Thoracic aorta (tissue), 2 donors: ENCODE measurements at regions not wholly inside any gene's neighbourhood (a gene's known extent, or its start where the extent isn't known, plus 50 kb on each side); places are given as distances from the start of the nearest gene placed in this dataset.
A peak's percentile ranks its signal among the peaks of the same experiment; 100 is the strongest.

ENCODE experiments used
- ATAC-seq: fragments of 150-250 bp; one replicate; pipeline ENCODE4 v1.8.0; 2017; ENCODE audit warnings: low read depth; ENCODE audit not compliant: insufficient number of reproducible peaks, low FRiP score
- DNase-seq: peaks from one replicate; pipeline ENCODE4 v3.0.0-alpha.2; 2020; ENCODE audit warnings: low spot score
- H3K27ac ChIP-seq, 2 donors: fragments of 200-600 bp; sonication (generic); 1 replicate in 1 of 2; 2 replicates in 1 of 2; pipeline ENCODE4 v1.5.1; 2016; ENCODE audit warnings: mild to moderate bottlenecking in 2 of 2, moderate library complexity in 2 of 2
- H3K27me3 ChIP-seq: fragments of 200-600 bp; sonication (generic); replicated peaks from 2 replicates; pipeline ENCODE4 v1.6.0; 2016; ENCODE audit warnings: mild to moderate bottlenecking; ENCODE audit not compliant: insufficient read depth
- H3K36me3 ChIP-seq: fragments of 200-600 bp; sonication (generic); one replicate; pipeline ENCODE4 v1.5.1; 2016
- H3K4me1 ChIP-seq, 2 donors: fragments of 200-600 bp; sonication (generic); 1 replicate in 1 of 2; 2 replicates in 1 of 2; pipeline versions ENCODE4 v1.5.1 to v1.6.0; 2016; ENCODE audit warnings: low read depth in 2 of 2, mild to moderate bottlenecking in 1 of 2; ENCODE audit not compliant: control insufficient read depth in 1 of 2
- H3K4me3 ChIP-seq: fragments of 200-600 bp; sonication (generic); 2 replicates; pipeline ENCODE4 v1.5.1; 2016; ENCODE audit warnings: mild to moderate bottlenecking
- H3K9me3 ChIP-seq: fragments of 200-600 bp; sonication (generic); 2 replicates; pipeline ENCODE4 v1.5.1; 2016
- TF ChIP-seq, protein P1 (sequence below): fragments of 200-600 bp; sonication (generic); IDR thresholded peaks from one replicate; pipeline ENCODE4 v1.5.1; 2019; ENCODE audit warnings: antibody characterized with exemption

DNA sequence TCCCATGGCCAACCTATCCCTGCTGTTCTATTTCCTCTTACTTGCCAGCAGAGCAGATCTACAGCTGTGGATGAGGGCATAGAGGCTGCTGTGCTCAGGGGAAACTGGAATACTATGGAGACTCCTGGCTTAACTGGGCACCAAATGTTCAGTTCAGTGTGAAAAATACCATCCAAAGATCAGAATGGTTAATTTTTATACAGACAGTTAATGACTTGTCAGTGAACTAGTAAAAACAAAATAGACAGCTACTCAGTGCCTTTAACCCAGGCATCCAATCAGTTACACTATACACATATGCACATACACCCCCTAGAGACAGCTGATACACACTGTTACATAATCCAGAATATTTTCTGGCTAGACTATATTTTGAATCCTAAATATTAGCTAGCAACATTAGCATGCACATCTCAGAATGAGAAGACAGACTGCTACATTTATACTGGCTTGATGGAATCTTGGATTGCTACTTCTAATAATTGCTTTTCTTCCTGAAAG lies 59.1 kb upstream of the WIPF1 start:
- ATAC-seq = no peak

DNA sequence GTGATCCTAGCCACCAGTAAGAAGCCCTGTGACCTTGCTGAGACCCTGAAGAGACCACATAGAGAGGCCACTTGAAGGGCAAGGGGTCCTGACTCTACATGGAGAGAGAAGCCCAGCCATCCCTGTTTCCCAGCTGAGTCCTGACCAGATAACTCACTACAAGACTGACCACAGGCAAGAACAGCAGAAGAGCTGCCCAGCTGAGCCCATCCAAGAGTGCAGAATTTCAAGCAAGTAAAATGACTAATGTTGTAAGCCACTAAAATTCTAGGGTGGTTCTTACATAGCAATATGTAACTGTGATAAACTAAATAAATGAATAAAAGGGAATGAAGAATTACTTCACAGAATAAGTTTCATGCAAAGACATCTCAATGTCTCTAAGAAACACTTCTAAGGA lies 58.4 kb upstream of the WIPF1 start:
- Histone ChIP-seq H3K4me1 (peaks cover 19 to 29% of the 10 kb centered on the region in 2 donors), H3K27ac (no peak overlapping the region), H3K27me3 (no peaks in the 10 kb centered on the region), H3K36me3 (no peaks in the 10 kb centered on the region), H3K9me3 (no peaks in the 10 kb centered on the region), H3K4me3 (no peak overlapping the region)
- no peak for ATAC-seq
- DNase-seq = no peak
- TF ChIP-seq, protein P1, sequence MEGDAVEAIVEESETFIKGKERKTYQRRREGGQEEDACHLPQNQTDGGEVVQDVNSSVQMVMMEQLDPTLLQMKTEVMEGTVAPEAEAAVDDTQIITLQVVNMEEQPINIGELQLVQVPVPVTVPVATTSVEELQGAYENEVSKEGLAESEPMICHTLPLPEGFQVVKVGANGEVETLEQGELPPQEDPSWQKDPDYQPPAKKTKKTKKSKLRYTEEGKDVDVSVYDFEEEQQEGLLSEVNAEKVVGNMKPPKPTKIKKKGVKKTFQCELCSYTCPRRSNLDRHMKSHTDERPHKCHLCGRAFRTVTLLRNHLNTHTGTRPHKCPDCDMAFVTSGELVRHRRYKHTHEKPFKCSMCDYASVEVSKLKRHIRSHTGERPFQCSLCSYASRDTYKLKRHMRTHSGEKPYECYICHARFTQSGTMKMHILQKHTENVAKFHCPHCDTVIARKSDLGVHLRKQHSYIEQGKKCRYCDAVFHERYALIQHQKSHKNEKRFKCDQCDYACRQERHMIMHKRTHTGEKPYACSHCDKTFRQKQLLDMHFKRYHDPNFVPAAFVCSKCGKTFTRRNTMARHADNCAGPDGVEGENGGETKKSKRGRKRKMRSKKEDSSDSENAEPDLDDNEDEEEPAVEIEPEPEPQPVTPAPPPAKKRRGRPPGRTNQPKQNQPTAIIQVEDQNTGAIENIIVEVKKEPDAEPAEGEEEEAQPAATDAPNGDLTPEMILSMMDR = no peak

More for the DNA sequence above, 59.1 kb upstream of the WIPF1 start:
- Histone ChIP-seq H3K9me3 (no peaks in the 10 kb centered on the region), H3K4me1 (peaks cover 19 to 33% of the 10 kb centered on the region in 2 donors), H3K4me3 (no peak overlapping the region), H3K27ac (peak overlapping the region in 1 of 2 donors; percentile 42), H3K36me3 (no peaks in the 10 kb centered on the region), H3K27me3 (no peaks in the 10 kb centered on the region)
- TF ChIP-seq, protein P1 = no peak
- DNase-seq = no peak

DNA sequence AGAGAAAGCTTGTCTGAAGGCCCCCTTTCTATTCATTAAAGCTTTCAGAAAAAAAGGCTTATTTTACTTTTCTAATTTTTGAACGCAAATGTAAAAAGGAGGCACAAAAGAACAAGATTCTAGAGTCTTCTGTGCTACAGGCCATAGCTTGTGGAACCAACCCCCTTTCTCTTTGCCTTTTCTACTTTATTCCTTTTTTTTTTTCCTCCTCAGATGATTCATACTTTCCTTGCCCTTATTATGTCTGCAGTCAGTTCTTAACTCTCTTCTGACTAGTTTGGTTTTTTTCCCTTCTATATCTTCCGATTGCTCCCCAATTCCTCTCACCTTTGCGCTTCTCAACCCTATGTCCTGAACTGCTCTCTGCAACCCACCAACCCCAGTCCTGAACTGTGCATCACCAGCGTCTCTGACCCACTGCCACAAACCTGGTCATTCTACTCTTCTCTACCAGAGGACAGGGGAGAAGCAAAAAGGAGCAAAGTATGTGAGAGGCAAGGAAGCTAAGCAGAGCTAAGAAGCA lies 56.9 kb upstream of the WIPF1 start:
- no peaks in the 10 kb centered on the region for H3K27me3 ChIP-seq
- no peaks in the 10 kb centered on the region for H3K9me3 ChIP-seq
- DNase-seq (no peak), ATAC-seq (no peak)
- no peaks in the 10 kb centered on the region for H3K36me3 ChIP-seq
- TF ChIP-seq, protein P1 = no peak
- peak overlapping the region; percentile 10 to 58 for H3K27ac ChIP-seq
- peaks cover 19 to 29% of the 10 kb centered on the region in 2 donors for H3K4me1 ChIP-seq
- H3K4me3 ChIP-seq = peak overlapping the region; percentile 26

DNA sequence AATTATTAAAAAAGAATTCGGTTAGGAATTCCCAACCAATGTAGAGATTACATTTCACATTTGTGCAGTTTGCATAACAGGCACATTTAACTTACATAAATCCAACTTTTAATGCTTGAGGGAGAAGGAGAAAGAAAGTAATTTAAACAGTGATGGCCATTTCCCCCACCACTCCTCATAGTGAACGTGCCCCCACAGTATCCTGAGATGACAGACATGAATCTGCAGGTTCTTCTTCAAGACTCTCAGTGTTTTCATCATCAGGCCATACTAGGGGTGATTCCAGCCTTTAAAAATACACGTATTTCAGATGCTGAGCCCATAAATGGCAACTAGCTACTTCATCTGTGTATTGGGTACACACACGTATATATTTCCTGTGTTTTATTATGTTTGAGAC lies 51.3 kb upstream of the WIPF1 start:
- no peak for ATAC-seq
- Histone ChIP-seq H3K36me3 (peaks cover 2% of the 10 kb centered on the region), H3K4me3 (no peak overlapping the region), H3K4me1 (peaks cover 2 to 6% of the 10 kb centered on the region in 2 donors), H3K27me3 (no peaks in the 10 kb centered on the region), H3K27ac (no peak overlapping the region), H3K9me3 (no peaks in the 10 kb centered on the region)
- TF ChIP-seq, protein P1 = no peak
- DNase-seq = no peak
